ENCODE measurements at regions not wholly inside any gene's neighbourhood (a gene's known extent, or its start where the extent isn't known, plus 50 kb on each side); places are given as distances from the start of the nearest gene placed in this dataset.

- Mint-ChIP-seq H3K4me3 (ENCODE audit: low read depth) (no peak overlapping the region), H3K36me3 (ENCODE audit: insufficient read depth) (no peaks in the 10 kb centered on the region), H3K27ac (no peak overlapping the region), H3K4me1 (ENCODE audit: low read depth) (no peaks in the 10 kb centered on the region), H3K27me3 (peaks cover 25% of the 10 kb centered on the region), H3K9me3 (ENCODE audit: low read depth) (no peaks in the 10 kb centered on the region)
- TF ChIP-seq CTCF (IDR thresholded peaks at IDR 0.05; ENCODE audit: unreplicated experiment), result no peak
- no peak for DNase-seq (ENCODE audit: low spot score, unreplicated experiment)
These were observed 224.8 kb downstream of the ASCL1 start for GRCh38 chr12:103182299-103182698.

- Mint-ChIP-seq H3K27me3 (peaks cover 14% of the 10 kb centered on the region), H3K4me1 (ENCODE audit: low read depth) (no peaks in the 10 kb centered on the region), H3K27ac (no peak overlapping the region), H3K4me3 (ENCODE audit: low read depth) (no peak overlapping the region), H3K9me3 (ENCODE audit: low read depth) (peaks cover 7% of the 10 kb centered on the region), H3K36me3 (ENCODE audit: insufficient read depth) (no peaks in the 10 kb centered on the region)
- DNase-seq (ENCODE audit: low spot score, unreplicated experiment), result no peak
- TF ChIP-seq CTCF (IDR thresholded peaks at IDR 0.05; ENCODE audit: unreplicated experiment), result no peak
These were observed 239.0 kb downstream of the ASCL1 start for GRCh38 chr12:103196467-103196866.

- Mint-ChIP-seq H3K4me3 (ENCODE audit: low read depth) (no peak overlapping the region), H3K4me1 (ENCODE audit: low read depth) (no peaks in the 10 kb centered on the region), H3K27me3 (peaks cover 18% of the 10 kb centered on the region), H3K9me3 (ENCODE audit: low read depth) (peaks cover 7% of the 10 kb centered on the region), H3K36me3 (ENCODE audit: insufficient read depth) (no peaks in the 10 kb centered on the region), H3K27ac (no peak overlapping the region)
- no peak for DNase-seq (ENCODE audit: low spot score, unreplicated experiment)
- no peak for TF ChIP-seq CTCF (IDR thresholded peaks at IDR 0.05; ENCODE audit: unreplicated experiment)
These were observed 240.4 kb downstream of the ASCL1 start for GRCh38 chr12:103197725-103198388.

- Mint-ChIP-seq H3K27ac (no peak overlapping the region), H3K4me3 (ENCODE audit: low read depth) (no peak overlapping the region), H3K4me1 (ENCODE audit: low read depth) (no peaks in the 10 kb centered on the region), H3K36me3 (ENCODE audit: insufficient read depth) (no peaks in the 10 kb centered on the region), H3K9me3 (ENCODE audit: low read depth) (peaks cover 7% of the 10 kb centered on the region), H3K27me3 (peaks cover 20% of the 10 kb centered on the region)
- no peak for TF ChIP-seq CTCF (IDR thresholded peaks at IDR 0.05; ENCODE audit: unreplicated experiment)
- DNase-seq (ENCODE audit: low spot score, unreplicated experiment), result no peak
These were observed 241.0 kb downstream of the ASCL1 start for GRCh38 chr12:103198499-103198898.

- Mint-ChIP-seq H3K27me3 (peaks cover 48% of the 10 kb centered on the region), H3K4me1 (ENCODE audit: low read depth) (no peaks in the 10 kb centered on the region), H3K27ac (no peak overlapping the region), H3K36me3 (ENCODE audit: insufficient read depth) (no peaks in the 10 kb centered on the region), H3K9me3 (ENCODE audit: low read depth) (no peaks in the 10 kb centered on the region), H3K4me3 (ENCODE audit: low read depth) (no peak overlapping the region)
- no peak for TF ChIP-seq CTCF (IDR thresholded peaks at IDR 0.05; ENCODE audit: unreplicated experiment)
- DNase-seq (ENCODE audit: low spot score, unreplicated experiment), result no peak
These were observed 248.4 kb downstream of the ASCL1 start for GRCh38 chr12:103205906-103206305.
